ENCODE measurements at regions not wholly inside any gene's neighbourhood (a gene's known extent, or its start where the extent isn't known, plus 50 kb on each side); places are given as distances from the start of the nearest gene placed in this dataset.

GRCh38 chr3:135456108-135456790 lies 509.3 kb upstream of the PPP2R3A start:
- Histone ChIP-seq H3K4me3 (no peak overlapping the region), H3K4me1 (no peaks in the 10 kb centered on the region), H3K9me3 (no peaks in the 10 kb centered on the region), H3K27ac (replicated peaks in 1 of 4) (no peak overlapping the region), H3K36me3 (no peaks in the 10 kb centered on the region), H3K27me3 (peaks cover 0 to 24% (median 0%) of the 10 kb centered on the region in 4 donors)
- TF ChIP-seq EP300 (IDR thresholded peaks at IDR 0.05) = no peak
- 26% methylated on average over 11 of the region's 15 CpGs for WGBS
- peak; percentile 92 for DNase-seq (ENCODE audit: extremely low spot score)
- intact Hi-C loops (cut with DNase I) = no loop called here

DNA sequence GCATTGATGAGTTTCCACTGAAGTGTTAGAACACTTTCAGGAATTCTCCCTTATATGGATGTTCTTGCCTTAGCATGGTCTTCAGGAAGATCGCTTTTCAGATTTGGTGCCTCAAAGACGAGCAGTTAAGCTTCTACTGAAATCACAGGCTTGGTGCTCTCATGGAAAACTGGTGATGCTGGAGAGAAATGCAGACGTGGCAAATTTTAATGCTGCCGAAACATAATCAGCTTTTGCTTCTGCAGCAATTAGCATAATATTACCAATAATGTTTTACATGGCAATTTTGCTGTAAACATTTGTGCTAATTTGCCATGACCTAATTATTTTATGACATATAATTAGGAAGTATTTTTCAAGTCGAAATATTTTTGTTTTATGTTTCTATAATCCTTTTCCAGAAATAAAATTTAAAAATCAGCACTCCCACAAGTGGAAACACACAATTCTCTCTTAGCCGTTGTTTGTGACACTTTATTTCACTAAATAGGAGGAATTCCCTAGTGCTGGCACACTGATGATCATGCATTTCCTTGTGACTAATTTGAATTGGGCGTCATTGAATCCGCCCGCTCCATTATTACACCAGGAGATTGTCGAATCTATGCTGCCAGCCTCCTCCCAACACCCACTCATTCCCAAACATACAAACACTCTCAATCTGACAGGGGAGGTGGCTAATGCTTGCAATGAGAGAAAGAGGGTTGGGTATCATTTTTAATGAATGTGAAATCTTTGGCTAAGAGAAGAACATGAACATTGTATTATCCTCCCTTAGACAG lies 506.8 kb upstream of the PPP2R3A start:
- 73% methylated on average over 10 of the region's 10 CpGs for WGBS
- Histone ChIP-seq H3K27ac (replicated peaks in 1 of 4) (no peak overlapping the region), H3K27me3 (peaks cover 0 to 24% (median 0%) of the 10 kb centered on the region in 4 donors), H3K4me3 (no peak overlapping the region), H3K9me3 (no peaks in the 10 kb centered on the region), H3K4me1 (no peaks in the 10 kb centered on the region), H3K36me3 (no peaks in the 10 kb centered on the region)
- DNase-seq (ENCODE audit: extremely low spot score) = peak; percentile 62
- TF ChIP-seq POLR2AphosphoS5 (IDR thresholded peaks at IDR 0.05) (no peak), POLR2A (IDR thresholded peaks at IDR 0.05; ENCODE audit: low read depth) (no peak), CTCF (IDR thresholded peaks at IDR 0.05) (no peak), EP300 (IDR thresholded peaks at IDR 0.05) (no peak)
- intact Hi-C loops (cut with DNase I) = no loop called here

DNA sequence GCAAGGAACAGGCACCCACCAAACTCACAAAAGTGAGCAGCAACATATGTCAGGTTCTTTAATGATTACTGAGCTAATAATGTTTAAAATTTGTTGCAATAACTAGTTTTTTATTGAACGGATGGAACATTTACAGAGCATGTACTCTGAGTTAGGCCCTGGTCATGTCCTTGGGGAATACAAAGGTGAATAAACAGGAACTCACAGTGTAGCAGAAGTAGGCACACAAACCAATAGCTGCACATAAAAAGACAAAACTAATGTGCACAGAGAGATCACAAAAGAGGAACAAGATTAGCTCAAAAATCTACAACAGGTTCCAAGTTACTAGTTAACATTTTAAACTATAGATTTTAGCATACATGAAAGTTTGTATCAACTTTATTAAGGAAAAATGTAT lies 505.3 kb upstream of the PPP2R3A start:
- DNase-seq (ENCODE audit: extremely low spot score) = no peak
- intact Hi-C loops (cut with DNase I) = no loop called here
- 68% methylated on average over 1 of the region's 1 CpG for WGBS
- Histone ChIP-seq H3K9me3 (no peaks in the 10 kb centered on the region), H3K4me3 (no peak overlapping the region), H3K4me1 (no peaks in the 10 kb centered on the region), H3K36me3 (no peaks in the 10 kb centered on the region), H3K27ac (replicated peaks in 1 of 4) (no peak overlapping the region), H3K27me3 (peaks cover 0 to 24% (median 0%) of the 10 kb centered on the region in 4 donors)
- TF ChIP-seq CTCF (IDR thresholded peaks at IDR 0.05) = no peak
- TF ChIP-seq POLR2AphosphoS5 (IDR thresholded peaks at IDR 0.05) = no peak
- TF ChIP-seq EP300 (IDR thresholded peaks at IDR 0.05) = no peak
- no peak for TF ChIP-seq POLR2A (IDR thresholded peaks at IDR 0.05; ENCODE audit: low read depth)

- H3K36me3 ChIP-seq = no peaks in the 10 kb centered on the region
- no peaks in the 10 kb centered on the region for H3K4me1 ChIP-seq
- TF ChIP-seq POLR2AphosphoS5 (IDR thresholded peaks at IDR 0.05) (no peak), CTCF (IDR thresholded peaks at IDR 0.05) (no peak), POLR2A (IDR thresholded peaks at IDR 0.05; ENCODE audit: low read depth) (no peak), EP300 (IDR thresholded peaks at IDR 0.05) (no peak)
- intact Hi-C loops (cut with DNase I) = no loop called here
- H3K27me3 ChIP-seq = no peaks in the 10 kb centered on the region
- H3K9me3 ChIP-seq = no peaks in the 10 kb centered on the region
- DNase-seq (ENCODE audit: extremely low spot score) = peak; percentile 91
- WGBS = 73% methylated on average over 1 of the region's 1 CpG
- no peak overlapping the region for H3K27ac ChIP-seq (replicated peaks in 1 of 4)
- H3K4me3 ChIP-seq = no peak overlapping the region
Measured at GRCh38 chr3:135471911-135472310, 493.6 kb upstream of the PPP2R3A start.

GRCh38 chr3:135473449-135473848 lies 492.1 kb upstream of the PPP2R3A start:
- Histone ChIP-seq H3K4me3 (no peak overlapping the region), H3K4me1 (no peaks in the 10 kb centered on the region), H3K27me3 (no peaks in the 10 kb centered on the region), H3K36me3 (no peaks in the 10 kb centered on the region), H3K9me3 (no peaks in the 10 kb centered on the region), H3K27ac (replicated peaks in 1 of 4) (no peak overlapping the region)
- DNase-seq (ENCODE audit: extremely low spot score) = peak; percentile 45
- TF ChIP-seq POLR2AphosphoS5 (IDR thresholded peaks at IDR 0.05) (no peak), POLR2A (IDR thresholded peaks at IDR 0.05; ENCODE audit: low read depth) (no peak), CTCF (IDR thresholded peaks at IDR 0.05) (no peak), EP300 (IDR thresholded peaks at IDR 0.05) (no peak)
- intact Hi-C loops (cut with DNase I) = no loop called here
